Fibroblast of mammary gland (primary cell): ENCODE measurements at regions not wholly inside any gene's neighbourhood (a gene's known extent, or its start where the extent isn't known, plus 50 kb on each side); places are given as distances from the start of the nearest gene placed in this dataset.

Experiments
- DNase-seq: peaks from one replicate; pipeline ENCODE4 v3.0.0-alpha.2; 2010; ENCODE audit warnings: low read depth
- H3K4me3 ChIP-seq: 2 replicates; pipeline ENCODE4 v1.5.1; 2011; ENCODE audit warnings: low read depth, mild to moderate bottlenecking, low read length, moderate library complexity; ENCODE audit not compliant: control insufficient read depth
- TF ChIP-seq, protein P1 (sequence below): conservative IDR thresholded peaks from 2 replicates; pipeline ENCODE4 v1.5.1; 2011; ENCODE audit warnings: low read depth, low read length, inconsistent platforms; ENCODE audit not compliant: control insufficient read depth, insufficient read depth

GRCh38 chr17:79241616-79242015 is 167.0 kb downstream of the ENGASE start:
- TF ChIP-seq, protein P1, sequence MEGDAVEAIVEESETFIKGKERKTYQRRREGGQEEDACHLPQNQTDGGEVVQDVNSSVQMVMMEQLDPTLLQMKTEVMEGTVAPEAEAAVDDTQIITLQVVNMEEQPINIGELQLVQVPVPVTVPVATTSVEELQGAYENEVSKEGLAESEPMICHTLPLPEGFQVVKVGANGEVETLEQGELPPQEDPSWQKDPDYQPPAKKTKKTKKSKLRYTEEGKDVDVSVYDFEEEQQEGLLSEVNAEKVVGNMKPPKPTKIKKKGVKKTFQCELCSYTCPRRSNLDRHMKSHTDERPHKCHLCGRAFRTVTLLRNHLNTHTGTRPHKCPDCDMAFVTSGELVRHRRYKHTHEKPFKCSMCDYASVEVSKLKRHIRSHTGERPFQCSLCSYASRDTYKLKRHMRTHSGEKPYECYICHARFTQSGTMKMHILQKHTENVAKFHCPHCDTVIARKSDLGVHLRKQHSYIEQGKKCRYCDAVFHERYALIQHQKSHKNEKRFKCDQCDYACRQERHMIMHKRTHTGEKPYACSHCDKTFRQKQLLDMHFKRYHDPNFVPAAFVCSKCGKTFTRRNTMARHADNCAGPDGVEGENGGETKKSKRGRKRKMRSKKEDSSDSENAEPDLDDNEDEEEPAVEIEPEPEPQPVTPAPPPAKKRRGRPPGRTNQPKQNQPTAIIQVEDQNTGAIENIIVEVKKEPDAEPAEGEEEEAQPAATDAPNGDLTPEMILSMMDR = no peak
- no peak overlapping the region for H3K4me3 ChIP-seq
- DNase-seq = no peak

DNA sequence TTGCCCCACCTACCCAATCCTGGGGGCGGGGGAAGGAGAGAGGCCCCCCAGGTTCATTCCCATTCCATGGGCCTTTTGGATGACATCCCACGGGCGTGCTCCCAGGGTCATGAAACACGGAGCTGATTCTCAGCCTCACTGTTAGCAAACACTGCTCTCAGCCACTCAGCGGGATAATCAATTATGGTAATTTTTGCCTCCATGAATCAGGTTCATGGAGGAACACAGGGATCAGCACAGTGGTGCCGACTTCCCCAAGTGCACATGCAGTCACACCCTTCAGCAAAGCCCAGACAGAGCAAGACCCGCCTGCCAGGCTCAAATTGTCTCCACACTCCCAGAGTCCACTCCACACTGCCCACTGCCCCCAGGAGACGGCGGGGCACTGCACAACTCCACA is 164.6 kb downstream of the ENGASE start:
- TF ChIP-seq, protein P1 = no peak
- no peak for DNase-seq
- no peak overlapping the region for H3K4me3 ChIP-seq

DNA sequence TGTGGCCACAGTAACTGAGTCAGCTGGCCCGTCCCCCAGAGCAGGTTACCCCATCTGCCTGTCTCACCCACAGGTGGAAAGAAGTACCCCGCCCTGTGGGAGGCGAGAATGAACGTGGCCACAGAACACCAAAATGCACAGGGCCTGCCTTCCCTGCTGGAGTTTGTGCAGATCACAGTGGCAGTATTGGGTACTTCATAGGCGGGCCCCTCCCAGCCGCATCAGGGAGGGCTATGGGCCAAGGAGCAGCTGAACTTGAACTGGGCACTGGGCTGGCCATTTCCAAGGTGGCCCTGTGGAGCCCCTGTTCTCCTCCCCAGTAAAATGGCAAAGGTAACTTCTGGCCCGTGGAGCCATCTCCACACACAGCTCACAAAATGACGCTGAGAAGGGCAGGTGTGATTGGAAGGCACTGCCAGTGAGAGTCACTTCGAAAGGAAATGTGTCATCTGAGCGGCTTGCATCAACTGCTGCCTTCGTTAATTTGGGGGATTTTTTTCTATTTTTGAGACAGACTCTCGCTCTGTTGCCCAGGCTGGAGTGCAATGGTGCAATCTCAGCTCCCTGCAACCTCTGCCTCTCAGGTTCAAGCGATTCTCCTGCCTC is 162.9 kb downstream of the ENGASE start:
- no peak for DNase-seq
- no peak overlapping the region for H3K4me3 ChIP-seq
- TF ChIP-seq, protein P1 = no peak

- H3K4me3 ChIP-seq = no peak overlapping the region
- DNase-seq = no peak
- TF ChIP-seq, protein P1 = no peak
These were observed 161.2 kb downstream of the ENGASE start for GRCh38 chr17:79235808-79236207.

- H3K4me3 ChIP-seq = no peak overlapping the region
- TF ChIP-seq, protein P1 = no peak
- no peak for DNase-seq
These were observed 159.4 kb downstream of the ENGASE start for GRCh38 chr17:79233916-79234551.

GRCh38 chr17:79232957-79233356 is 158.3 kb downstream of the ENGASE start:
- DNase-seq = no peak
- H3K4me3 ChIP-seq = no peak overlapping the region
- TF ChIP-seq, protein P1 = no peak
